H1 (cell line): ENCODE measurements at regions not wholly inside any gene's neighbourhood (a gene's known extent, or its start where the extent isn't known, plus 50 kb on each side); places are given as distances from the start of the nearest gene placed in this dataset.

ENCODE experiments used
- CTCF ChIA-PET: fragments of 300-600 bp; sonication (Branson Sonifier 250); formaldehyde crosslinking; loops from one replicate; lab custom pipeline; 2021; ENCODE audit not compliant: partially characterized antibody; lab: Charles Lee
- POLR2A ChIA-PET: fragments of 300-600 bp; sonication (Branson Sonifier 250); formaldehyde crosslinking; loops from one replicate; lab custom pipeline; 2021; ENCODE audit warnings: inconsistent platforms; ENCODE audit not compliant: partially characterized antibody; lab: Charles Lee
- DNase-seq, 2 experiments: peaks; one replicate each; pipeline versions ENCODE4 v3.0.0 to v3.0.0-alpha.2; 2010 to 2022; ENCODE audit warnings: low spot score in 2 of 2, low read depth in 1 of 2, mixed read lengths in 1 of 2
- FAIRE-seq: peaks from 2 replicates; lab custom pipeline; 2011; peaks lifted over from hg19 to GRCh38; lab: Jason Lieb, UNC
- H2AFZ ChIP-seq: 2 replicates; pipeline ENCODE4 v1.8.1; 2012; ENCODE audit warnings: low read length, inconsistent platforms
- H2AK5ac ChIP-seq: 2 replicates; pipeline ENCODE4 v1.6.1; 2013; ENCODE audit warnings: low read depth, low read length
- H2BK120ac ChIP-seq: replicated peaks from 2 replicates; pipeline ENCODE3; 2013; ENCODE audit warnings: low read depth, low read length, inconsistent platforms
- H2BK12ac ChIP-seq: 2 replicates; pipeline ENCODE4 v1.6.1; 2013; ENCODE audit warnings: low read depth, low read length
- H2BK15ac ChIP-seq: 2 replicates; pipeline ENCODE4 v1.6.1; 2013; ENCODE audit warnings: low read length
- H2BK20ac ChIP-seq: 2 replicates; pipeline ENCODE4 v1.6.1; 2013; ENCODE audit warnings: low read length
- H2BK5ac ChIP-seq: 2 replicates; pipeline ENCODE4 v1.6.1; 2013; ENCODE audit warnings: low read depth, low read length
- H3K14ac ChIP-seq: 2 replicates; pipeline ENCODE4 v1.6.1; 2013; ENCODE audit warnings: inconsistent platforms; ENCODE audit not compliant: insufficient read length
- H3K18ac ChIP-seq: 2 replicates; pipeline ENCODE4 v1.6.1; 2013; ENCODE audit warnings: low read length; ENCODE audit errors: extremely low read depth
- H3K23ac ChIP-seq: 2 replicates; pipeline ENCODE4 v1.6.1; 2013; ENCODE audit warnings: inconsistent platforms; ENCODE audit not compliant: insufficient read length
- H3K23me2 ChIP-seq: 2 replicates; pipeline ENCODE4 v1.6.1; 2013; ENCODE audit warnings: low read depth, low read length
- H3K27ac ChIP-seq: 2 replicates; pipeline ENCODE4 v1.6.1; 2011; ENCODE audit warnings: low read depth, low read length, inconsistent platforms
- H3K27me3 ChIP-seq, 4 experiments: replicated peaks in 1 of 4; 1 replicate in 1 of 4; 2 replicates in 3 of 4; pipeline versions ENCODE4 v1.6.1 to v1.8.1; 2011 to 2013; ENCODE audit warnings: low read length in 3 of 4, mild to moderate bottlenecking in 3 of 4, inconsistent platforms in 2 of 4, mixed read lengths in 2 of 4, moderate library complexity in 1 of 4; ENCODE audit not compliant: control insufficient read depth in 3 of 4, insufficient read depth in 3 of 4; ENCODE audit errors: extremely low read depth in 1 of 4
- H3K36me3 ChIP-seq, 4 experiments: 2 replicates each; pipeline versions ENCODE4 v1.6.1 to v1.8.1; 2011 to 2013; ENCODE audit warnings: mild to moderate bottlenecking in 4 of 4, low read length in 3 of 4, moderate library complexity in 2 of 4, control low read depth in 1 of 4, inconsistent platforms in 1 of 4; ENCODE audit not compliant: insufficient read depth in 4 of 4, control insufficient read depth in 2 of 4
- H3K4ac ChIP-seq: replicated peaks from 2 replicates; pipeline ENCODE3; 2013; ENCODE audit warnings: low read length, low read depth, mixed read lengths, inconsistent platforms; ENCODE audit not compliant: insufficient read length
- H3K4me1 ChIP-seq, 4 experiments: replicated peaks in 1 of 4; 1 replicate in 1 of 4; 2 replicates in 3 of 4; pipeline versions ENCODE4 v1.6.1 to v1.8.1; 2011 to 2013; ENCODE audit warnings: low read length in 3 of 4, inconsistent platforms in 2 of 4, mixed read lengths in 1 of 4; ENCODE audit not compliant: insufficient read depth in 4 of 4, control insufficient read depth in 3 of 4
- H3K4me2 ChIP-seq, 2 experiments: 2 replicates each; pipeline versions ENCODE4 v1.6.1 to v1.8.1; 2011 to 2013; ENCODE audit warnings: low read depth in 2 of 2, low read length in 2 of 2, control low read depth in 1 of 2, inconsistent platforms in 1 of 2, mild to moderate bottlenecking in 1 of 2; ENCODE audit not compliant: insufficient read depth in 1 of 2
- H3K4me3 ChIP-seq, 4 experiments: fragments of 200-600, 300-600 bp in 1 of 4; sonication (generic), shearing (Covaris generic), sonication (Bioruptor Twin) in 1 of 4; 2 replicates each; pipeline versions ENCODE4 v1.5.1 to v1.8.1; 2011 to 2016; ENCODE audit warnings: low read length in 4 of 4, low read depth in 3 of 4, control low read depth in 2 of 4, inconsistent platforms in 2 of 4, mild to moderate bottlenecking in 2 of 4, mixed read lengths in 1 of 4, moderate library complexity in 1 of 4; ENCODE audit not compliant: insufficient read depth in 2 of 4; ENCODE audit errors: extremely low read depth in 1 of 4
- H3K56ac ChIP-seq: replicated peaks from 2 replicates; pipeline ENCODE3; 2013; ENCODE audit warnings: low read depth, mild to moderate bottlenecking, mixed read lengths, low read length, inconsistent platforms; ENCODE audit not compliant: insufficient read length
- H3K79me1 ChIP-seq: 2 replicates; pipeline ENCODE4 v1.6.1; 2013; ENCODE audit warnings: low read depth, low read length, control low read depth
- H3K79me2 ChIP-seq, 2 experiments: 2 replicates each; pipeline versions ENCODE4 v1.6.1 to v1.8.1; 2012 to 2013; ENCODE audit warnings: low read length in 2 of 2, mild to moderate bottlenecking in 2 of 2, inconsistent platforms in 1 of 2; ENCODE audit not compliant: insufficient read depth in 2 of 2, control insufficient read depth in 1 of 2
- H3K9ac ChIP-seq, 4 experiments: replicated peaks in 1 of 4; 1 replicate in 1 of 4; 2 replicates in 3 of 4; pipeline versions ENCODE4 v1.6.1 to v1.8.1; 2011 to 2013; ENCODE audit warnings: low read depth in 3 of 4, low read length in 3 of 4, control low read depth in 2 of 4, mild to moderate bottlenecking in 2 of 4, moderate library complexity in 2 of 4, inconsistent platforms in 1 of 4; ENCODE audit errors: extremely low read depth in 1 of 4
- H3K9me3 ChIP-seq, 2 experiments: 2 replicates each; pipeline versions ENCODE4 v1.6.1 to v1.8.1; 2012 to 2013; ENCODE audit warnings: mild to moderate bottlenecking in 2 of 2, moderate library complexity in 2 of 2, control low read depth in 1 of 2, inconsistent platforms in 1 of 2, low read depth in 1 of 2, low read length in 1 of 2, mixed read lengths in 1 of 2; ENCODE audit not compliant: insufficient read depth in 2 of 2
- H4K20me1 ChIP-seq, 2 experiments: replicated peaks in 1 of 2; 2 replicates each; pipeline versions ENCODE3 to v1.8.1; 2011 to 2013; ENCODE audit warnings: inconsistent platforms in 2 of 2, low read length in 2 of 2, mild to moderate bottlenecking in 1 of 2; ENCODE audit not compliant: insufficient read depth in 2 of 2, control insufficient read depth in 1 of 2
- H4K5ac ChIP-seq: 2 replicates; pipeline ENCODE4 v1.6.1; 2013; ENCODE audit warnings: low read length, low read depth, mixed read lengths, inconsistent platforms; ENCODE audit not compliant: insufficient read length
- H4K8ac ChIP-seq: 2 replicates; pipeline ENCODE4 v1.8.0; 2013; ENCODE audit warnings: mild to moderate bottlenecking, moderate library complexity, low read length, inconsistent platforms; ENCODE audit not compliant: insufficient read depth; ENCODE audit errors: extremely low read depth
- H4K91ac ChIP-seq: replicated peaks from 2 replicates; pipeline ENCODE3; 2013; ENCODE audit warnings: low read length, mixed read lengths, inconsistent platforms; ENCODE audit not compliant: insufficient read length
- NANOG ChIP-seq: IDR thresholded peaks from 2 replicates; pipeline ENCODE4 v1.6.1; 2011; ENCODE audit warnings: low read length, low read depth, mild to moderate bottlenecking, inconsistent platforms; ENCODE audit not compliant: insufficient read depth, poor library complexity, severe bottlenecking
- SAP30 ChIP-seq: fragments of 300-600 bp; sonication (generic); IDR thresholded peaks from 2 replicates; pipeline ENCODE4 v1.7.1; 2012; ENCODE audit warnings: low read length, moderate library complexity, mild to moderate bottlenecking, inconsistent platforms; ENCODE audit not compliant: insufficient read depth, insufficient replicate concordance
- SIRT6 ChIP-seq: IDR thresholded peaks from one replicate; pipeline ENCODE4 v1.7.1; 2012; ENCODE audit warnings: low read length, inconsistent platforms
- SP1 ChIP-seq: IDR thresholded peaks from 2 replicates; pipeline ENCODE4 v1.6.1; 2011; ENCODE audit warnings: low read depth, low read length
- WGBS, 2 experiments: shearing (Covaris generic) in 1 of 2; methylation state at CpG; one replicate each; pipeline versions ENCODE4 v1.1.6 to v1.1.7; 2013 to 2015; ENCODE audit warnings: low lambda C conversion rate in 2 of 2, mixed read lengths in 2 of 2, inconsistent platforms in 1 of 2, low coverage in 1 of 2, missing lambda C conversion rate in 1 of 2; ENCODE audit not compliant: insufficient replicate concordance in 2 of 2, insufficient coverage in 1 of 2, insufficient read length in 1 of 2; ENCODE audit errors: extremely low coverage in 1 of 2, missing lambda C conversion rate in 1 of 2; 5-methylcytosine and 5-hydroxymethylcytosine counted together
- TF ChIP-seq, protein P1 (sequence below): IDR thresholded peaks from 2 replicates; pipeline ENCODE4 v1.6.1; 2011; ENCODE audit warnings: low read length, improper control_type of control experiment

DNA sequence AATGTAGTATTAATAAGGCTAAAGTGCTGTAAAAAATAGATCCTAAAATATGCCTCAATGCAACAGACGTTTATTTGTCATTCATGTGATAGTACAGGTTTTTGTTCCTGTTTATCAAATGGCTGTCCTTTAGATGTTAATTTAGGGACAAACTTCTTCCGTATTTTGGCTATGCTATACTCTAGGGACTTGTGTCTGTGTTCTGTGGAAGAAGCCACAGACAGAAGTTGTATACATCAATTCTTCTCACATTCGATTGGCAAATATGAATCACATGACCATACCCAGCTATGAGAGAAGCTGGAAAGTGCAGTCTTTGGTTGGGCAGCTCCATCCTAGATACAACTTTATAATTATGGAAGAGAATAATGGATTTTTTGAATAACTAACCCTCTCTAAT is 232.7 kb upstream of the SNX7 start:
- H2BK15ac ChIP-seq, result no peak overlapping the region
- no peak overlapping the region for H3K18ac ChIP-seq
- H3K79me1 ChIP-seq, result no peaks in the 10 kb centered on the region
- H4K8ac ChIP-seq, result no peak overlapping the region
- no peaks in the 10 kb centered on the region for H4K20me1 ChIP-seq
- TF ChIP-seq SIRT6, result no peak
- TF ChIP-seq, protein P1, sequence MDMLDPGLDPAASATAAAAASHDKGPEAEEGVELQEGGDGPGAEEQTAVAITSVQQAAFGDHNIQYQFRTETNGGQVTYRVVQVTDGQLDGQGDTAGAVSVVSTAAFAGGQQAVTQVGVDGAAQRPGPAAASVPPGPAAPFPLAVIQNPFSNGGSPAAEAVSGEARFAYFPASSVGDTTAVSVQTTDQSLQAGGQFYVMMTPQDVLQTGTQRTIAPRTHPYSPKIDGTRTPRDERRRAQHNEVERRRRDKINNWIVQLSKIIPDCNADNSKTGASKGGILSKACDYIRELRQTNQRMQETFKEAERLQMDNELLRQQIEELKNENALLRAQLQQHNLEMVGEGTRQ, result no peak
- no peak for TF ChIP-seq NANOG
- TF ChIP-seq SP1, result no peak
- no peak for TF ChIP-seq SAP30
- H3K4me2 ChIP-seq, result no peak overlapping the region
- no peaks in the 10 kb centered on the region for H3K9me3 ChIP-seq
- H2BK20ac ChIP-seq, result no peak overlapping the region
- H3K4ac ChIP-seq, result no peak overlapping the region
- H3K4me1 ChIP-seq, result no peaks in the 10 kb centered on the region
- no peak overlapping the region for H3K27ac ChIP-seq
- H3K36me3 ChIP-seq, result no peaks in the 10 kb centered on the region
- no peak overlapping the region for H3K56ac ChIP-seq
- H3K27me3 ChIP-seq, result peaks cover 0 to 1% (median 0%) of the 10 kb centered on the region in 4 experiments; a peak in 1 of 7 replicates
- FAIRE-seq (no peak), DNase-seq (no peak)
- no peak overlapping the region for H2AFZ ChIP-seq
- no peak overlapping the region for H4K5ac ChIP-seq
- H3K4me3 ChIP-seq, result no peak overlapping the region
- no peak overlapping the region for H3K14ac ChIP-seq
- no peak overlapping the region for H2BK12ac ChIP-seq
- WGBS, 2 experiments, result 86% methylated on average over 3 of the region's 3 CpGs; no CpG with 5 or more reads in 1 of the 2 experiments
- ChIA-PET POLR2A (no interaction called here), CTCF (interaction anchor here (0.6 to 1.1 kb wide), 2 partner anchors 40 to 177 kb away, joined by 3 read pairs; no protein-coding TSS in a partner anchor)
- no peak overlapping the region for H2BK120ac ChIP-seq
- no peak overlapping the region for H3K23ac ChIP-seq
- no peak overlapping the region for H2AK5ac ChIP-seq
- H3K79me2 ChIP-seq, result no peaks in the 10 kb centered on the region
- H3K23me2 ChIP-seq, result peaks cover 2% of the 10 kb centered on the region; the same call in 1 of the 2 replicates
- H3K9ac ChIP-seq, result no peak overlapping the region
- no peak overlapping the region for H2BK5ac ChIP-seq
- no peak overlapping the region for H4K91ac ChIP-seq
